ENCODE measurements at regions not wholly inside any gene's neighbourhood (a gene's known extent, or its start where the extent isn't known, plus 50 kb on each side); places are given as distances from the start of the nearest gene placed in this dataset.

DNA sequence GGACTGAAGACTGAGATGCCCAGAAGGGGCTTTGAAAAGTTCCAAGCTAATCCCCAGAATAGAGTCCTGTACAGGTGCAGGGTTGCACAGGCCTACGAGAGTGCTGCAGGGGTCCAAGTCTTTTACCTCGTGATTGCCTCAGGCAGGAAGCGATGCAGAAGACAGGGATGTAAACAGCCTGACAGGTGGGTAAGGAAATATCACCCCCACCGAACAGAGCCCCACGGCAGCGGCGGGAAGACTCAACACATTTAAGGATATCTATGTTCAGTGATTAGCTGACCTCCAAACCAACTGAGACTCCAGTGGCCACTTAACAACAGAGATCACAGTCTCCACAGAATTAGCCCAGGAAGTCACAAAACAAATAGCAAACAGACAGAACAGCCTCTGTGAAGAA is 73.9 kb upstream of the VIPR2 start:
- DNase-seq (ENCODE audit: low read depth) (no peak), FAIRE-seq (no peak)
- no peaks in the 10 kb centered on the region for H3K27me3 ChIP-seq (ENCODE audit: control insufficient read depth, insufficient read depth, low read length)
- TF ChIP-seq, protein P1, sequence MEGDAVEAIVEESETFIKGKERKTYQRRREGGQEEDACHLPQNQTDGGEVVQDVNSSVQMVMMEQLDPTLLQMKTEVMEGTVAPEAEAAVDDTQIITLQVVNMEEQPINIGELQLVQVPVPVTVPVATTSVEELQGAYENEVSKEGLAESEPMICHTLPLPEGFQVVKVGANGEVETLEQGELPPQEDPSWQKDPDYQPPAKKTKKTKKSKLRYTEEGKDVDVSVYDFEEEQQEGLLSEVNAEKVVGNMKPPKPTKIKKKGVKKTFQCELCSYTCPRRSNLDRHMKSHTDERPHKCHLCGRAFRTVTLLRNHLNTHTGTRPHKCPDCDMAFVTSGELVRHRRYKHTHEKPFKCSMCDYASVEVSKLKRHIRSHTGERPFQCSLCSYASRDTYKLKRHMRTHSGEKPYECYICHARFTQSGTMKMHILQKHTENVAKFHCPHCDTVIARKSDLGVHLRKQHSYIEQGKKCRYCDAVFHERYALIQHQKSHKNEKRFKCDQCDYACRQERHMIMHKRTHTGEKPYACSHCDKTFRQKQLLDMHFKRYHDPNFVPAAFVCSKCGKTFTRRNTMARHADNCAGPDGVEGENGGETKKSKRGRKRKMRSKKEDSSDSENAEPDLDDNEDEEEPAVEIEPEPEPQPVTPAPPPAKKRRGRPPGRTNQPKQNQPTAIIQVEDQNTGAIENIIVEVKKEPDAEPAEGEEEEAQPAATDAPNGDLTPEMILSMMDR (IDR thresholded peaks at IDR 0.05; ENCODE audit: insufficient read depth, low read length, severe bottlenecking) = no peak
- no peaks in the 10 kb centered on the region for H3K36me3 ChIP-seq (ENCODE audit: control insufficient read depth, insufficient read depth, low read length)
- H3K4me3 ChIP-seq (ENCODE audit: low read depth, low read length) = no peak overlapping the region

DNA sequence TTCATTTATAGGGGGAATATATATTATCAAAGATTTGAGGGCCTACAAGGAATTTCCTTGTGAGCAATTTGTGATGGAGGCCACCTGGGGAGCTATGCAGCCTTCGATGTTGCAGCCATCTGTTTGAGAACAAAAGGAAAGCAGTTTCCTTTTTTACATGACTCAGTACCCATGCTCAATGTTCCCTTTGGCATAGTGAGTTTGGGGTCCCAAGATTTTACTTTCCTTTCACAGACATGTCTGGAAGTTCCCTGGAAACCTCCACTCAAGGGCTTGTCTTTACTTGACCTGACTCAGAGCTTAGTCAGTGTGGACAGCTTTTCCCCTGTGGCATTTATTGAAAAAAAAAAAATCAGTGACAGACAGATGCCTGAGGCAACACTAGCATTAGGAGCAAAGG is 73.5 kb upstream of the VIPR2 start:
- TF ChIP-seq, protein P1 (IDR thresholded peaks at IDR 0.05; ENCODE audit: insufficient read depth, low read length, severe bottlenecking) = no peak
- Histone ChIP-seq H3K27me3 (ENCODE audit: control insufficient read depth, insufficient read depth, low read length) (no peaks in the 10 kb centered on the region), H3K36me3 (ENCODE audit: control insufficient read depth, insufficient read depth, low read length) (no peaks in the 10 kb centered on the region), H3K4me3 (ENCODE audit: low read depth, low read length) (no peak overlapping the region)
- FAIRE-seq = no peak
- DNase-seq (ENCODE audit: low read depth) = peak; percentile 57

DNA sequence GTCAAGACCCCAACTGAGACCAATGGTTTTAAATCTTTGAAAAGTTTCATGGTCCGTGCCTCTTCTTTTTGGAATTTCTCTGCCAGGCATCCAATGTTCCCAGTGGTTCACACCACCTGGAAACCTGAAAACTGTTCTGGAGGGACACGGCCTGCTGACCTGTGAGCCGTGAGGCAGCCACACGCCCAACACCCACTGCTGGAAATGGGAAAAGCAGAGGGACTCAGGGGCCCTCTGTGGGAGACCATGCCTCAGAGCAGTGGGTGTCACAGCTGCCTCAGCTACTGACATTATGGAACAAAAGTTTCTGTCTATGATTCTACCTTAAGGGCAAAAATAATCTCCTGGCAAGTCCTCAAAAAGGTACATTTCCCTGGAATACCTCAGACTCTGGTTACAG is 70.4 kb upstream of the VIPR2 start:
- H3K4me3 ChIP-seq (ENCODE audit: low read depth, low read length) = no peak overlapping the region
- no peaks in the 10 kb centered on the region for H3K36me3 ChIP-seq (ENCODE audit: control insufficient read depth, insufficient read depth, low read length)
- no peaks in the 10 kb centered on the region for H3K27me3 ChIP-seq (ENCODE audit: control insufficient read depth, insufficient read depth, low read length)
- FAIRE-seq (no peak), DNase-seq (ENCODE audit: low read depth) (no peak)
- TF ChIP-seq, protein P1 (IDR thresholded peaks at IDR 0.05; ENCODE audit: insufficient read depth, low read length, severe bottlenecking) = no peak

DNA sequence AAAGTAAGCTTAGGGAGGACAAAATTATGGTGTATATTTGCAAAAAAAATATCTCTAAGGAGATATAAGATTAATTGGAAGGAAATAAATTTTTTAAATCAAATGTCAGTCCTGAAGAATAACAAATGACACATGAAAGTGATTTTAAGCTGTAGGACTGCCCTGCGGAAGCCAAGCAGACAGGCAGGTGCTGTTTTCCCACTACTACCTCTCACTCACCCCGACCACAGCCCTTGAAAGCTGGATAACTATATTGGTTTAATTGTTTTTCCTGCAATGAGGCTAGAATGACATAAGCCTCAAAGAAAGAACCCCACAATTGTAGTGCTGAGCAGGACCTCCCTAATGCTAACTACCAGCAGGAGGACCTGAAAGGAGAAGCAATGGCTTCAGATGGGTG is 68.6 kb upstream of the VIPR2 start:
- no peaks in the 10 kb centered on the region for H3K27me3 ChIP-seq (ENCODE audit: control insufficient read depth, insufficient read depth, low read length)
- no peaks in the 10 kb centered on the region for H3K36me3 ChIP-seq (ENCODE audit: control insufficient read depth, insufficient read depth, low read length)
- DNase-seq (ENCODE audit: low read depth) (no peak), FAIRE-seq (no peak)
- H3K4me3 ChIP-seq (ENCODE audit: low read depth, low read length) = no peak overlapping the region
- TF ChIP-seq, protein P1 (IDR thresholded peaks at IDR 0.05; ENCODE audit: insufficient read depth, low read length, severe bottlenecking) = no peak

DNA sequence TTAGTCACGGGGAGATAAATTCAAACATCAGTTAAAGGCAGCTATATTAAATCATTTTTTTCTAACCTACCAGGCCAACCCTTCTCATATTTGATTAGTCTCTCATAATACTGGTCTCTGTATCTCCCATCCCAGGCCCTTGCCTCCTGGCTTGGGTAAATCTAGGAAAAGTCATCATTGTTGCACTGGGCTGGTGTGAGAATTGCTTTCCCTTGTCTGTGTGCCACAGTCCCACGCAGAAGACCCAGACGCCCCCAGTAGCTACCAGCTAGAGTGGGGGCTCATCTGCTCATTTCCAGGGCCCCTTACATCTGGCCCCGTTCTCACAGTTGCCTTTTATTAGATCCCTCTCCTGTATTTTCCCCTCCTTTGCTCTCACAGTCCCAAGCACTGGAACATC is 67.6 kb upstream of the VIPR2 start:
- Histone ChIP-seq H3K36me3 (ENCODE audit: control insufficient read depth, insufficient read depth, low read length) (no peaks in the 10 kb centered on the region), H3K4me3 (ENCODE audit: low read depth, low read length) (no peak overlapping the region), H3K27me3 (ENCODE audit: control insufficient read depth, insufficient read depth, low read length) (no peaks in the 10 kb centered on the region)
- FAIRE-seq (no peak), DNase-seq (ENCODE audit: low read depth) (no peak)
- TF ChIP-seq, protein P1 (IDR thresholded peaks at IDR 0.05; ENCODE audit: insufficient read depth, low read length, severe bottlenecking) = no peak

DNA sequence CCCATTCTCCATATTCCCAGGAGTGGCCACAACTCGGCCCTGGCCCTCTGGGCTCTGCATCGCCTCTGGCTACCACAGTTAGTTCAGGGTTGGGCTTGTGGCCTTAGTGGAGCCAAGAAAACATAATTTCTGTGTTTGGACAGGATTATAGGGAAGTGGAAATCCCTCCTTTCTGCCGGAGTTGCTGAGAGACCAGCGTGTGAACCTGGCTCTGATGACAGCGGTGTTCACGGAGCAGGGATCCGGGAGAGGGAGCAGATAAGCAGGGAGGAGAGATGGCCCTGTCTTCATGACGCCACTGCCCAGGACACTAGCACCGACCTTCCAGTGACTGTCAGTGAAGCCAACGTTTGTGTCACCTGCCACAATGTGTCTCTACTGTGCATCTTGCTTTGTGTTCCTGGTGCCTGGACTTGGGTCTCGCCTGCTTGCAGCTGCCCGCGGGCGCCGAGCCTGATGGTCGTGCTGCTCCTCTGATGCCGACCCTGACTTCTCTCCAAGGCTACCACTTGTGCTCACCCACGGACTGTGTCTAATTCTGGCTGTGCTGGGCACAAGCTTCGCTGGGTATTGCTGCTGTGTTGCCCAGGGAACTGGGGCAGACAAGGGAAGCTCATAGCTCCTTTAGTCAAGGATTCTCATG is 67.0 kb upstream of the VIPR2 start:
- Histone ChIP-seq H3K27me3 (ENCODE audit: control insufficient read depth, insufficient read depth, low read length) (no peaks in the 10 kb centered on the region), H3K36me3 (ENCODE audit: control insufficient read depth, insufficient read depth, low read length) (no peaks in the 10 kb centered on the region), H3K4me3 (ENCODE audit: low read depth, low read length) (no peak overlapping the region)
- DNase-seq (ENCODE audit: low read depth) = no peak
- TF ChIP-seq, protein P1 (IDR thresholded peaks at IDR 0.05; ENCODE audit: insufficient read depth, low read length, severe bottlenecking) = no peak
- no peak for FAIRE-seq
